Loucy (cell line): ENCODE measurements at regions not wholly inside any gene's neighbourhood (a gene's known extent, or its start where the extent isn't known, plus 50 kb on each side); places are given as distances from the start of the nearest gene placed in this dataset.

Experiments
- EZH2phosphoT487 ChIP-seq: fragments of 200-600 bp; IDR thresholded peaks from 2 replicates; pipeline ENCODE4 v1.6.1; 2018; ENCODE audit warnings: antibody characterized with exemption, mild to moderate bottlenecking, moderate library complexity, borderline replicate concordance
- TF ChIP-seq, protein P1 (sequence below): fragments of 200-600 bp; sonication (generic); conservative IDR thresholded peaks from 2 replicates; pipeline ENCODE4 v1.5.1; 2014; ENCODE audit warnings: mild to moderate bottlenecking, antibody characterized with exemption, low read length

DNA sequence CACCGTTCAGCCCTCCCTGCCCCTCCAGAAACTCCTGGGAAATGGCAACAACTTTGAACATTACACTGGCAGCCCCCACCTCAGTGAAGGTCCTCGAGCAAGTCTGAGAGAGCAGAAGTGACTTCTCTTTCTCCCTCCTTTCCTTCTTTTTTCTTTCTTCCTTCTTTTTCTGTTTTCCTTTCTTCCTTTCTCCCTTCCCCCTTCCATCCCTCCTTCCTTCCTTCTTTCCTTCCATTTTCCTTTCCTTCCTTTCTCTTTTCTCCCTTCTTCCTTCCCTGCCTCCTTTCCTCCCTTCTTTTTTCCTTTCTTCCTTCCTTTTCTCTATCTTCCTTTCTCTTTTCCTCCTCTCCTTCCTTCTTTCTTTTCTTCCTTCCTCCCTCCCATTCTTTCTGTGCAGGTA is 162.7 kb downstream of the UNC5CL start:
- TF ChIP-seq, protein P1, sequence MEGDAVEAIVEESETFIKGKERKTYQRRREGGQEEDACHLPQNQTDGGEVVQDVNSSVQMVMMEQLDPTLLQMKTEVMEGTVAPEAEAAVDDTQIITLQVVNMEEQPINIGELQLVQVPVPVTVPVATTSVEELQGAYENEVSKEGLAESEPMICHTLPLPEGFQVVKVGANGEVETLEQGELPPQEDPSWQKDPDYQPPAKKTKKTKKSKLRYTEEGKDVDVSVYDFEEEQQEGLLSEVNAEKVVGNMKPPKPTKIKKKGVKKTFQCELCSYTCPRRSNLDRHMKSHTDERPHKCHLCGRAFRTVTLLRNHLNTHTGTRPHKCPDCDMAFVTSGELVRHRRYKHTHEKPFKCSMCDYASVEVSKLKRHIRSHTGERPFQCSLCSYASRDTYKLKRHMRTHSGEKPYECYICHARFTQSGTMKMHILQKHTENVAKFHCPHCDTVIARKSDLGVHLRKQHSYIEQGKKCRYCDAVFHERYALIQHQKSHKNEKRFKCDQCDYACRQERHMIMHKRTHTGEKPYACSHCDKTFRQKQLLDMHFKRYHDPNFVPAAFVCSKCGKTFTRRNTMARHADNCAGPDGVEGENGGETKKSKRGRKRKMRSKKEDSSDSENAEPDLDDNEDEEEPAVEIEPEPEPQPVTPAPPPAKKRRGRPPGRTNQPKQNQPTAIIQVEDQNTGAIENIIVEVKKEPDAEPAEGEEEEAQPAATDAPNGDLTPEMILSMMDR = no peak
- TF ChIP-seq EZH2phosphoT487 = no peak
